ENCODE measurements at regions not wholly inside any gene's neighbourhood (a gene's known extent, or its start where the extent isn't known, plus 50 kb on each side); places are given as distances from the start of the nearest gene placed in this dataset.

- TF ChIP-seq CTCF (IDR thresholded peaks at IDR 0.05) (no peak), POLR2A (IDR thresholded peaks at IDR 0.05) (no peak)
Observed at GRCh38 chr11:95308512-95309035, 77.6 kb upstream of the SESN3 start.

All from Peyer's patch (tissue), 4 donors.